DMS 273 treated with DMSO at 0.1 percent for 48 hours (cell line): ENCODE measurements at regions not wholly inside any gene's neighbourhood (a gene's known extent, or its start where the extent isn't known, plus 50 kb on each side); places are given as distances from the start of the nearest gene placed in this dataset.
"Not testable (repeated sequence)": the region's sequence is repeated elsewhere in the genome, so short reads cannot be mapped to it uniquely, and the experiment has no call there.

ENCODE experiments used
- DNase-seq: peaks from one replicate; lab custom pipeline; 2025; lab: John Stamatoyannopoulos, UW

- DNase-seq = no peak
Observed at GRCh38 chr2:107108556-107108955, 222.6 kb upstream of the ST6GAL2 start.

DNA sequence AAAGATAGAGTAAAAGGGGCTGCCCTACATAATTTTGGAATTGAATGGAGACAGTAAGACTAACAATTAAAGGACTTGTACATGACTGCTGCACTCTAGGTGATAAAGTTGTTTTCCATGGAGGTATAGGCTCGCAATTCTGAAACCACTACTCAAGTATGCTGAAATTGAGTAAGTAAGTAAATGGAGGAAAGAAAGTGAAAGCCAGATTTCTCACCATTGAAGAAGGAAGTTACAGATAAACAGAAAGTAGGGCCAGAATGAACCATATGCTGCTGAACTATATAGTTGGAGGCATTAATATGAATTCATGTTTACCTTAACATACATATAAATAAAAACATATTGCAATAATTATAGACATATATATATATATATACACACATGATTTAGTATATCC lies 225.7 kb upstream of the ST6GAL2 start:
- no peak for DNase-seq

DNA sequence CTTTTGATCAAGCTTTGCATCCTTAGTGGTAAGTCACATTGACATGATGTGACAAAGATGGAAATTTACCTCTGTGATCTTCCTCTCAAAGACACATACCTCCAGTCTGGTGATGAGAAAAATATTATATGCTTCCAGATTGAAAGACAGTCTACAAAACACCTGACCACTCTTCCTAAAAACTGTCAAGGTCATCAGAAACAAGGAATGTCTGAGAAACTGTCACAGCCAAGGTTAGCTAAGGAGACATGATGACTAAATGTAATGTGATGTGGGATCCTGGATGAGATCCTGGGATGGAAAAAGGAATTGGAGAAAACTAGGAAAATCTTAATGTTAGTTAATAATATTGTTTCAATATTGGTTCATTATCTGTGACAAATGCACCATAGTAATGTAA lies 226.6 kb upstream of the ST6GAL2 start:
- DNase-seq = no peak

- no peak for DNase-seq
Observed at GRCh38 chr2:107128381-107128780, 242.4 kb upstream of the ST6GAL2 start.

DNA sequence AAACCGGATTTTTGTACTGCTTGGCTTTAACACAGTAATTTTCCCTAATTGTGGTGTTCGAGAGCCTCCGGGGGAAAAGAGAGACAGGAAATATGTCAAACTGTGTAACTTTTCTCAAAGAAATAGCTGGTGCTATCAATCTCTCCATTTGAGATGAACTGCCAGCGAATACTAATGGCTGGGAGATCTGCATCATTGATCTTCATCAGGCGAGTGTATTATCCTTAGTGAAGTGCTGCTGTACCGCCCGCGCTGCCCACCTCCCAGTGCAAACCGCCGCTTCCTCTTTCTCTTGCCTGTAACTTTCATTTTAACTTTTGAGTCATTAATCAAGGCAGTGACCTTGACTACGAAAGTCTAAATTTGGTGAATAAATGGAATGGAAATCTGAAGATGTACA lies 246.1 kb upstream of the ST6GAL2 start:
- DNase-seq = no peak

GRCh38 chr2:107132746-107133145 lies 246.8 kb upstream of the ST6GAL2 start:
- no peak for DNase-seq

DNA sequence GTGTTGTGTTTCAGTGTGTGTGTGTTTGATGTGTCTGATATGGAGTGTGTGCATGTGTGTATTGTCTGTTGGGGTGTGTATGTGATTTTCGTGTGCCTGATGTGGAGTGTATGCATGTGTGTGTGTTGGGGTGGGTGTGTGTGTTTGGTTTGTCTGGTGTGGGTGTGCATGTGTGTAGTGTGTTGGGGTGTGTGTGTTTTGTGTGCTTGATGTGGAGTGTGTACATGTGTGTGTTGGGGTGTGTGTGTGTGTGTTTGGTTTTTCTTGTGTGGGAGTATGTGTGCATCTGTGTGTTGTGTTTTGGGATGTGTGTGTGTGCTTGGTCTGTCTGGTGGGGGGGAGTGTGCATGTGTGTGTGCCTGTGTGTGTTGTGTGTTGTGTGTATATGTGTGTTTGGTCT lies 247.4 kb upstream of the ST6GAL2 start:
- DNase-seq = no peak

GRCh38 chr2:107136733-107137132 lies 250.8 kb upstream of the ST6GAL2 start:
- no peak for DNase-seq

GRCh38 chr2:107137706-107138105 lies 251.7 kb upstream of the ST6GAL2 start:
- peak; percentile 90 for DNase-seq

DNA sequence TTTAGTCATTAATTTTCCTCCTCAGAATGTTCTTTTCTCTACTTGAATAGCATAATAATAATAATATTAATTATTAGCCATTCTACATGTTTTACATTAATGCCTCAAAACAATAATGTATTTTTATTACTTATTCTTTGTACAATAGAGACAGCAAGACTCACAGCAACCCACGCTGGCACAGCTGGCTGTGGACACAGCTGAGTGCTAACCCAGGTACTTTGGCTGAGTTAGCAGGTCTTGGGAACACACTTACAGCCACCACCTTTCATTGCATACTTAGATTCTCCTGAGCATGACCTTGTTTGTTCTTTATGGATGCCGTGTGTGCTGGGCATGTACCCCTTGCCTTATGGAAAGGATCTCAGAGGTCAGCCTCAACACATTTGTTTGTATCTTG lies 260.2 kb upstream of the ST6GAL2 start:
- DNase-seq = no peak

DNA sequence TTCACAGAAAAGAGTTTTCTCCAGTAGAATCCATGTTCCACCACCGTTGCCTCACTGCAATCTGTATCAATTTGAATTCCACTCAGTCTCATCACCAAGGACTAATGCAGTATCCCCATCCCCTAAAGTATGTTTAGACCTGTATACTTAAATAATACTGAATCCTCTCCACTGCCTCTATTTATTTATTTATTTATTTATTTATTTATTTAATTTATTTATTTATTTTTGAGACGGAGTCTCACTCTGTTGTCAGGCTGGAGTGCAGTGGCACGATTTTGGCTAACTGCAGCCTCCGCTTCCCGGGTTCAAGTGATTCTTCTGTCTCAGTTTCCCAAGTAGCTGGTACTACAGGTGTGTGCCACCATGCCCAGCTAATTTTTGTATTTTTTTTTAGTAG lies 260.7 kb upstream of the ST6GAL2 start:
- DNase-seq = not testable (repeated sequence)

DNA sequence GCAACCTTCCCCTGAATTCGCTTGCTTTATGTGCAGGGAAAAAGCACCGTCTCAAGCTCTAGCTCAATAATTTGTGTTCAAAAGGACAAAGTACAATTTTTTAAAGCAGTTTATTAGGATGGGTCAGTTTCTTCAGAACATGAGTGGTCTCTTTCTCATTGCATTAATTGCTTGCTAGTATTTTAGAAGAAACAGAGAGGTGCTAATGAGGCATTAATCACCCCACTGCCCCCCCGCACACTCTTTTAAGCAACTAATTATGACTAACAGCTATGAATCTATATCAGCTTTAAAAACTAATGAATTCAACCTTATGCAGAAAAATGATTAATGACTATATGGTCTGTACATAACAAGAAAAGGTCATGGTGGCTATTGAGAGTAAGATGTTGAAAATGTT lies 262.1 kb upstream of the ST6GAL2 start:
- DNase-seq = no peak

DNA sequence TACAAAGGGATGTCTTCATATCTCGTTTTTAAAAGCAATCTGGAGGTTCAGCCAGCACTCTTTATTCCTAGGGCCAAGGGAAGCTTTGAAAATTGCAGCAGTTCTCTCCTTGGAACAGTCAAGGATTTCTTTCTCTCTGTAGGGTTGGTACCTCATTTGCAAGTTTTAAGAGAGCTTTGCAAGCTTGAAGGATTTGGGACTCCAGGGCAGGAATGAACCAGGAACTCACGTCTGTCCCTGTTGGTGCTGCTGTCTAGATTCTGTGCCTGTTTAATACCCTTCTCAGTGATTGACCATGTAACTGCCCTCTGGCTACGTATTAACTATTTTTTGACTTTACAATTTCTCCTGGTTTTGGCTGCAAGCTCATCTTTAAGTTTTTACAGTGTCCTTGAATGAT lies 262.5 kb upstream of the ST6GAL2 start:
- DNase-seq = no peak

- no peak for DNase-seq
Observed at GRCh38 chr2:107160640-107161239, 274.8 kb upstream of the ST6GAL2 start.

GRCh38 chr2:107168141-107168540 lies 282.2 kb upstream of the ST6GAL2 start:
- DNase-seq = no peak

- no peak for DNase-seq
Observed at GRCh38 chr2:107174171-107174570, 288.2 kb upstream of the ST6GAL2 start.

GRCh38 chr2:107182981-107183380 lies 297.0 kb upstream of the ST6GAL2 start:
- DNase-seq = no peak

GRCh38 chr2:107187870-107188269 lies 301.9 kb upstream of the ST6GAL2 start:
- DNase-seq = no peak

DNA sequence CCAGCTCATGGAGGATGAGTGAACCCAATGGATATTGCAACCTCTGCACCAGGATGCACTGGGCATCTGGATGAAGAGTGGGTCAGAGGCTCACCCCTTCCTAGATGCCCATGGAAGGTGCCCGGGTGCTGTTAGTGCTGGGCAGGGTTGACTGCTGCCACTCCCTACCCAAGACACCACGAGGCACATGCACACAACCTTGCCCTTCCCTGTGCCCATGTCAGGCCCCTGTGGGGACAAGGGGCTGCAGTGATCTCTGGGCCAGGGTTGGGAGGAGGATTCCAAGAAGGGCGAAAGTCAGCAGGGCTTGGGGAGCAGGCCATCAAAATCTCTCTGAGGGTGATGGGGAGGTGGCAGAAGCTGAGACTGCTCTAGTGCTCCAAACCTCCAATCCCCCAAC lies 309.7 kb upstream of the ST6GAL2 start:
- DNase-seq = no peak

- DNase-seq = peak; percentile 64
Observed at GRCh38 chr2:107197594-107198294, 311.8 kb upstream of the ST6GAL2 start.

GRCh38 chr2:107202962-107203591 lies 317.1 kb upstream of the ST6GAL2 start:
- no peak for DNase-seq

GRCh38 chr2:107215401-107216350 lies 329.7 kb upstream of the ST6GAL2 start:
- no peak for DNase-seq
